Natural killer cell (primary cell): ENCODE measurements at regions not wholly inside any gene's neighbourhood (a gene's known extent, or its start where the extent isn't known, plus 50 kb on each side); places are given as distances from the start of the nearest gene placed in this dataset.

ENCODE experiments used
- ATAC-seq, 3 donors: fragments of 150-1000 bp in 2 of 3; fragments of 200-7000 bp in 1 of 3; cut with Tn5 transposase; 1 replicate in 1 of 3; 2 replicates in 2 of 3; pipeline ENCODE4 v1.10.0; 2021; ENCODE audit warnings: mild to moderate bottlenecking in 2 of 3, moderate library complexity in 2 of 3
- DNase-seq, 2 donors: peaks; one replicate each; pipeline versions ENCODE4 v3.0.0 to v3.0.0-alpha.2; 2013 to 2021; ENCODE audit warnings: mixed read lengths in 1 of 2
- H3K27ac ChIP-seq: one replicate; pipeline ENCODE4 v1.5.1; 2013; ENCODE audit warnings: mild to moderate bottlenecking, low read length
- H3K27me3 ChIP-seq: one replicate; pipeline ENCODE4 v1.6.1; 2013; ENCODE audit warnings: low read length; ENCODE audit not compliant: control insufficient read depth, insufficient read depth
- H3K36me3 ChIP-seq: one replicate; pipeline ENCODE4 v1.6.1; 2013; ENCODE audit warnings: low read length; ENCODE audit not compliant: control insufficient read depth, insufficient read depth
- H3K4me1 ChIP-seq: one replicate; pipeline ENCODE4 v1.6.1; 2013; ENCODE audit warnings: low read length; ENCODE audit not compliant: control insufficient read depth, insufficient read depth
- H3K4me3 ChIP-seq: one replicate; pipeline ENCODE4 v1.5.1; 2013; ENCODE audit warnings: low read length
- H3K9me3 ChIP-seq: one replicate; pipeline ENCODE4 v1.6.1; 2013; ENCODE audit warnings: low read length; ENCODE audit not compliant: control insufficient read depth, insufficient read depth
- H3K27ac Mint-ChIP-seq, 2 donors: one replicate each; pipeline ENCODE4 v1.8.0; 2022; ENCODE audit warnings: mild to moderate bottlenecking in 2 of 2, mixed read lengths in 2 of 2, moderate library complexity in 1 of 2
- H3K27me3 Mint-ChIP-seq, 2 donors: one replicate each; pipeline ENCODE4 v1.8.0; 2022; ENCODE audit warnings: low read depth in 2 of 2, mixed read lengths in 2 of 2
- H3K36me3 Mint-ChIP-seq: one replicate; pipeline ENCODE4 v1.8.0; 2022; ENCODE audit warnings: mixed read lengths
- H3K4me1 Mint-ChIP-seq, 2 donors: one replicate each; pipeline ENCODE4 v1.8.0; 2022; ENCODE audit warnings: mixed read lengths in 2 of 2
- H3K4me3 Mint-ChIP-seq: one replicate; pipeline ENCODE4 v1.8.0; 2022; ENCODE audit warnings: mild to moderate bottlenecking, moderate library complexity, mixed read lengths
- H3K9me3 Mint-ChIP-seq, 2 donors: one replicate each; pipeline ENCODE4 v1.8.0; 2022; ENCODE audit warnings: mixed read lengths in 2 of 2
- WGBS: methylation state at CpG from one replicate; pipeline ENCODE4 v1.1.7; 2013; ENCODE audit warnings: missing lambda C conversion rate; ENCODE audit not compliant: insufficient coverage; 5-methylcytosine and 5-hydroxymethylcytosine counted together
- intact Hi-C: fragments of 100-400 bp; cut with micrococcal nuclease; formaldehyde crosslinking; loops from one replicate; pipeline ENCODE4 v1.14.2; 2022
- TF ChIP-seq, protein P1 (sequence below): fragments of 200-600 bp; IDR thresholded peaks from one replicate; pipeline ENCODE4 v1.8.0; 2022; ENCODE audit warnings: antibody characterized with exemption

GRCh38 chrX:69369999-69370398, 134.1 kb upstream of the NALF2 start:
- TF ChIP-seq, protein P1, sequence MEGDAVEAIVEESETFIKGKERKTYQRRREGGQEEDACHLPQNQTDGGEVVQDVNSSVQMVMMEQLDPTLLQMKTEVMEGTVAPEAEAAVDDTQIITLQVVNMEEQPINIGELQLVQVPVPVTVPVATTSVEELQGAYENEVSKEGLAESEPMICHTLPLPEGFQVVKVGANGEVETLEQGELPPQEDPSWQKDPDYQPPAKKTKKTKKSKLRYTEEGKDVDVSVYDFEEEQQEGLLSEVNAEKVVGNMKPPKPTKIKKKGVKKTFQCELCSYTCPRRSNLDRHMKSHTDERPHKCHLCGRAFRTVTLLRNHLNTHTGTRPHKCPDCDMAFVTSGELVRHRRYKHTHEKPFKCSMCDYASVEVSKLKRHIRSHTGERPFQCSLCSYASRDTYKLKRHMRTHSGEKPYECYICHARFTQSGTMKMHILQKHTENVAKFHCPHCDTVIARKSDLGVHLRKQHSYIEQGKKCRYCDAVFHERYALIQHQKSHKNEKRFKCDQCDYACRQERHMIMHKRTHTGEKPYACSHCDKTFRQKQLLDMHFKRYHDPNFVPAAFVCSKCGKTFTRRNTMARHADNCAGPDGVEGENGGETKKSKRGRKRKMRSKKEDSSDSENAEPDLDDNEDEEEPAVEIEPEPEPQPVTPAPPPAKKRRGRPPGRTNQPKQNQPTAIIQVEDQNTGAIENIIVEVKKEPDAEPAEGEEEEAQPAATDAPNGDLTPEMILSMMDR = no peak
- Mint-ChIP-seq H3K9me3 (no peaks in the 10 kb centered on the region), H3K36me3 (no peaks in the 10 kb centered on the region), H3K4me1 (no peaks in the 10 kb centered on the region), H3K4me3 (no peak overlapping the region), H3K27me3 (peaks cover 0 to 7% of the 10 kb centered on the region in 2 donors), H3K27ac (no peak overlapping the region)
- Histone ChIP-seq H3K4me3 (no peak overlapping the region), H3K27ac (no peak overlapping the region), H3K4me1 (no peaks in the 10 kb centered on the region), H3K27me3 (no peaks in the 10 kb centered on the region), H3K36me3 (no peaks in the 10 kb centered on the region), H3K9me3 (no peaks in the 10 kb centered on the region)
- intact Hi-C loops = no loop called here
- WGBS = 92% methylated on average over 5 of the region's 5 CpGs
- ATAC-seq (no peak), DNase-seq (no peak)

GRCh38 chrX:69366183-69366582, 137.9 kb upstream of the NALF2 start:
- H3K27me3 Mint-ChIP-seq = no peaks in the 10 kb centered on the region
- H3K4me1 Mint-ChIP-seq = no peaks in the 10 kb centered on the region
- no peaks in the 10 kb centered on the region for H3K36me3 Mint-ChIP-seq
- H3K9me3 ChIP-seq = no peaks in the 10 kb centered on the region
- no peak overlapping the region for H3K4me3 ChIP-seq
- DNase-seq (no peak), ATAC-seq (no peak)
- no peak overlapping the region for H3K4me3 Mint-ChIP-seq
- H3K27ac Mint-ChIP-seq = no peak overlapping the region
- no peaks in the 10 kb centered on the region for H3K36me3 ChIP-seq
- H3K27ac ChIP-seq = no peak overlapping the region
- H3K9me3 Mint-ChIP-seq = no peaks in the 10 kb centered on the region
- 100% methylated on average over 1 of the region's 2 CpGs for whole genome bisulfite sequencing
- H3K27me3 ChIP-seq = no peaks in the 10 kb centered on the region
- no peaks in the 10 kb centered on the region for H3K4me1 ChIP-seq
- intact Hi-C loops = no loop called here
- TF ChIP-seq, protein P1 = no peak

- H3K9me3 ChIP-seq = no peaks in the 10 kb centered on the region
- DNase-seq = no peak
- H3K27ac ChIP-seq = no peak overlapping the region
- Mint-ChIP-seq H3K27ac (no peak overlapping the region), H3K36me3 (no peaks in the 10 kb centered on the region), H3K27me3 (no peaks in the 10 kb centered on the region), H3K4me1 (no peaks in the 10 kb centered on the region), H3K4me3 (no peak overlapping the region), H3K9me3 (no peaks in the 10 kb centered on the region)
- intact Hi-C loops = no loop called here
- no peaks in the 10 kb centered on the region for H3K4me1 ChIP-seq
- H3K36me3 ChIP-seq = no peaks in the 10 kb centered on the region
- 75% methylated on average over 1 of the region's 1 CpG for WGBS
- H3K4me3 ChIP-seq = no peak overlapping the region
- ATAC-seq = no peak
- no peaks in the 10 kb centered on the region for H3K27me3 ChIP-seq
- TF ChIP-seq, protein P1 = no peak
Measured at GRCh38 chrX:69365755-69366154, 138.4 kb upstream of the NALF2 start.

GRCh38 chrX:69365349-69365748, 138.8 kb upstream of the NALF2 start:
- Mint-ChIP-seq H3K27ac (no peak overlapping the region), H3K4me3 (no peak overlapping the region), H3K4me1 (no peaks in the 10 kb centered on the region), H3K36me3 (no peaks in the 10 kb centered on the region), H3K27me3 (no peaks in the 10 kb centered on the region), H3K9me3 (no peaks in the 10 kb centered on the region)
- no peaks in the 10 kb centered on the region for H3K36me3 ChIP-seq
- TF ChIP-seq, protein P1 = no peak
- no peak for ATAC-seq
- WGBS = no CpG with 5 or more reads among the region's 1 CpG
- H3K27ac ChIP-seq = no peak overlapping the region
- intact Hi-C loops = no loop called here
- no peak overlapping the region for H3K4me3 ChIP-seq
- H3K9me3 ChIP-seq = no peaks in the 10 kb centered on the region
- H3K4me1 ChIP-seq = no peaks in the 10 kb centered on the region
- no peak for DNase-seq
- no peaks in the 10 kb centered on the region for H3K27me3 ChIP-seq
